CD8-positive, alpha-beta memory T cell (primary cell): ENCODE measurements at regions not wholly inside any gene's neighbourhood (a gene's known extent, or its start where the extent isn't known, plus 50 kb on each side); places are given as distances from the start of the nearest gene placed in this dataset.

Experiments
- CTCF ChIA-PET: fragments of 350-600 bp; sonication (Branson Sonifier 250); formaldehyde crosslinking; loops from one replicate; lab custom pipeline; 2021; ENCODE audit warnings: antibody characterized with exemption; lab: Charles Lee
- POLR2A ChIA-PET: fragments of 350-600 bp; sonication (Branson Sonifier 250); formaldehyde crosslinking; loops from one replicate; lab custom pipeline; 2021; ENCODE audit warnings: antibody characterized with exemption; lab: Charles Lee
- DNase-seq, 5 donors: peaks; one replicate each; pipeline versions ENCODE4 v3.0.0 to v3.0.0-alpha.2; 2020 to 2022; ENCODE audit warnings: mixed read lengths in 1 of 5
- H3K27ac ChIP-seq: one replicate; pipeline ENCODE4 v1.7.0; 2013; ENCODE audit warnings: low read depth, mild to moderate bottlenecking, low read length, moderate library complexity
- H3K27me3 ChIP-seq: 2 replicates; pipeline ENCODE4 v1.7.0; 2013; ENCODE audit warnings: low read length, mild to moderate bottlenecking; ENCODE audit not compliant: insufficient read depth, poor library complexity, severe bottlenecking
- H3K36me3 ChIP-seq: 2 replicates; pipeline ENCODE4 v1.7.0; 2013; ENCODE audit warnings: mild to moderate bottlenecking, low read length, moderate library complexity; ENCODE audit not compliant: insufficient read depth
- H3K4me1 ChIP-seq: 2 replicates; pipeline ENCODE4 v1.7.0; 2013; ENCODE audit warnings: mild to moderate bottlenecking, low read length, moderate library complexity; ENCODE audit not compliant: insufficient read depth
- H3K4me3 ChIP-seq: 2 replicates; pipeline ENCODE4 v1.7.0; 2013; ENCODE audit warnings: mild to moderate bottlenecking, low read length
- H3K9me3 ChIP-seq: 2 replicates; pipeline ENCODE4 v1.7.0; 2013; ENCODE audit warnings: mild to moderate bottlenecking, low read length
- H3K27ac Mint-ChIP-seq, 8 donors: one replicate each; pipeline ENCODE4 v1.8.0; 2020 to 2021; ENCODE audit warnings: mixed read lengths in 8 of 8, mild to moderate bottlenecking in 6 of 8, inconsistent platforms in 3 of 8, moderate library complexity in 3 of 8
- H3K27me3 Mint-ChIP-seq, 2 donors: one replicate each; pipeline ENCODE4 v1.8.0; 2020 to 2021; ENCODE audit warnings: mixed read lengths in 2 of 2, mild to moderate bottlenecking in 1 of 2, moderate library complexity in 1 of 2
- H3K36me3 Mint-ChIP-seq, 3 donors: one replicate each; pipeline ENCODE4 v1.8.0; 2020 to 2021; ENCODE audit warnings: mixed read lengths in 3 of 3, inconsistent platforms in 1 of 3, mild to moderate bottlenecking in 1 of 3
- H3K4me1 Mint-ChIP-seq, 3 donors: one replicate each; pipeline ENCODE4 v1.8.0; 2020 to 2021; ENCODE audit warnings: mixed read lengths in 3 of 3, inconsistent platforms in 1 of 3, mild to moderate bottlenecking in 1 of 3
- H3K4me3 Mint-ChIP-seq, 7 donors: one replicate each; pipeline ENCODE4 v1.8.0; 2020 to 2021; ENCODE audit warnings: mixed read lengths in 7 of 7, mild to moderate bottlenecking in 6 of 7, moderate library complexity in 4 of 7, inconsistent platforms in 2 of 7
- H3K9me3 Mint-ChIP-seq, 5 donors: one replicate each; pipeline ENCODE4 v1.8.0; 2020 to 2022; ENCODE audit warnings: mixed read lengths in 5 of 5, mild to moderate bottlenecking in 3 of 5, moderate library complexity in 2 of 5, inconsistent platforms in 1 of 5

DNA sequence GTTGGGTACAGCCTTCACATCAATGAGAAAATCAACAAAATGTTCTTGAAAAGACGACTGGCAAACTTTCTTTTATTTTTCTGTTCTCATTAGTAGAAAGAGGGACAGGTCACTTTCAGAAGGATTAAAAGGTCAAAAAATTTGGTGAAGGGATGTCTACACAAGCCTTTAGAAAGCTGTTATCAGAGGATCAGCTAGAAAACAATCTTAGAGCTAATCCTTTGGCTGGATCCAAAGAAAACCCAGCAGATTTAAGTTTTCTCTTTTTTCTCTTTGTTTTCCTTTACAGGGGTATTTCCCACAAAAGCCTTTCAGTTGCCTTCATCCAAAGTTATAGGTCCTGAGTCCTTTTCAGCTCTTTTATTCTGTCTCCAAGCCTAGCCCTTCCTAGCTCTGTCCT is 57.3 kb upstream of the EDN1 start:
- H3K4me1 Mint-ChIP-seq = peaks cover 19 to 23% (median 22%) of the 10 kb centered on the region in 3 donors
- no peak for DNase-seq
- ChIA-PET CTCF (interaction anchor here (1.3 to 2.1 kb wide), 3 partner anchors 83 to 581 kb away, joined by 4 to 28 read pairs (median 4); no protein-coding TSS in a partner anchor), POLR2A (no interaction called here)
- Histone ChIP-seq H3K9me3 (no peaks in the 10 kb centered on the region), H3K4me3 (peak overlapping the region; percentile 2), H3K27me3 (no peaks in the 10 kb centered on the region), H3K36me3 (no peaks in the 10 kb centered on the region), H3K4me1 (peaks cover 16% of the 10 kb centered on the region), H3K27ac (no peak overlapping the region)
- H3K4me3 Mint-ChIP-seq = peak overlapping the region in 4 of 7 donors; percentile 13 to 54 (median 32)
- no peaks in the 10 kb centered on the region for H3K27me3 Mint-ChIP-seq
- no peaks in the 10 kb centered on the region for H3K9me3 Mint-ChIP-seq
- no peaks in the 10 kb centered on the region for H3K36me3 Mint-ChIP-seq
- peak overlapping the region in 2 of 8 donors; percentile 22 to 64 for H3K27ac Mint-ChIP-seq

GRCh38 chr6:12233693-12234571 is 56.2 kb upstream of the EDN1 start:
- Histone ChIP-seq H3K4me3 (no peak overlapping the region), H3K36me3 (no peaks in the 10 kb centered on the region)

GRCh38 chr6:12235341-12235740 is 54.8 kb upstream of the EDN1 start:
- H3K27ac ChIP-seq = no peak overlapping the region
- no peaks in the 10 kb centered on the region for H3K27me3 ChIP-seq
- ChIA-PET CTCF (no interaction called here), POLR2A (no interaction called here)
- Mint-ChIP-seq H3K27me3 (no peaks in the 10 kb centered on the region), H3K9me3 (no peaks in the 10 kb centered on the region), H3K4me1 (peaks cover 19 to 23% (median 22%) of the 10 kb centered on the region in 3 donors), H3K36me3 (no peaks in the 10 kb centered on the region), H3K4me3 (no peak overlapping the region), H3K27ac (no peak overlapping the region)
- DNase-seq = no peak
- no peak overlapping the region for H3K4me3 ChIP-seq
- peaks cover 16% of the 10 kb centered on the region for H3K4me1 ChIP-seq
- H3K36me3 ChIP-seq = no peaks in the 10 kb centered on the region
- no peaks in the 10 kb centered on the region for H3K9me3 ChIP-seq

More at GRCh38 chr6:12233693-12234571, 56.2 kb upstream of the EDN1 start:
- Mint-ChIP-seq H3K4me3 (peak overlapping the region in 3 of 7 donors; percentile 32 to 77 (median 55)), H3K9me3 (no peaks in the 10 kb centered on the region), H3K27me3 (no peaks in the 10 kb centered on the region), H3K27ac (peak overlapping the region in 3 of 8 donors; percentile 27 to 84 (median 73)), H3K36me3 (no peaks in the 10 kb centered on the region), H3K4me1 (peaks cover 19 to 23% (median 22%) of the 10 kb centered on the region in 3 donors)
- ChIA-PET POLR2A (no interaction called here), CTCF (interaction anchor here (0.7 to 2.1 kb wide), 8 partner anchors 10 to 582 kb away, joined by 3 to 28 read pairs (median 4); no protein-coding TSS in a partner anchor)
- H3K27me3 ChIP-seq = no peaks in the 10 kb centered on the region
- H3K4me1 ChIP-seq = peaks cover 16% of the 10 kb centered on the region
- H3K9me3 ChIP-seq = no peaks in the 10 kb centered on the region
- H3K27ac ChIP-seq = no peak overlapping the region
- peak in 3 of 5 donors; percentile 43 to 60 (median 48) for DNase-seq

DNA sequence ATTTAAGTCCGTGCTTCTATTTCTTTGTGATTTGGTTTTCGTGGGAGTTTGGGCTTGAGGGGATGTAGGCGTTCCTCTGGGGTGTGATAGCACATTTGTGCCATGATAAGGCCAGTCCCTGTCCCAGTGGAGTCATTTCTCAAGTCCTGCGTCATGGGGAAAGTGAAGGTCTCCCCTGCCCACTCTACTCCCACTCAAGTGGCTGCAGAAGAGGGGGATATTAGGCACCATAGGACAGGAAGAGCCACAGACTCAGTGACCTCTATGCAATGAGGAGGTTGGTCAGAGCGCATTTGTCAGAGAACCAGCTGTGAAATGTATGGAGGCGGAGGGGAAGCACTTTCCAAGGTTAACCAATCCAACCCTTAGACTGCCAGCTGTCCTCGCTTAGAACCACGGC is 51.9 kb upstream of the EDN1 start:
- Histone ChIP-seq H3K4me1 (peaks cover 8% of the 10 kb centered on the region), H3K4me3 (no peak overlapping the region), H3K27me3 (no peaks in the 10 kb centered on the region), H3K27ac (no peak overlapping the region), H3K36me3 (no peaks in the 10 kb centered on the region), H3K9me3 (no peaks in the 10 kb centered on the region)
- no peak overlapping the region for H3K27ac Mint-ChIP-seq
- peaks cover 2 to 10% of the 10 kb centered on the region in 2 donors for H3K27me3 Mint-ChIP-seq
- no peak overlapping the region for H3K4me3 Mint-ChIP-seq
- CTCF ChIA-PET = interaction anchor here (1.0 kb wide), 1 partner anchor 8 kb away, joined by 4 read pairs; no protein-coding TSS in a partner anchor
- no peaks in the 10 kb centered on the region for H3K36me3 Mint-ChIP-seq
- H3K9me3 Mint-ChIP-seq = no peaks in the 10 kb centered on the region
- DNase-seq = no peak
- POLR2A ChIA-PET = no interaction called here
- H3K4me1 Mint-ChIP-seq = peaks cover 8 to 11% (median 11%) of the 10 kb centered on the region in 3 donors
